ENCODE measurements at regions not wholly inside any gene's neighbourhood (a gene's known extent, or its start where the extent isn't known, plus 50 kb on each side); places are given as distances from the start of the nearest gene placed in this dataset.

DNA sequence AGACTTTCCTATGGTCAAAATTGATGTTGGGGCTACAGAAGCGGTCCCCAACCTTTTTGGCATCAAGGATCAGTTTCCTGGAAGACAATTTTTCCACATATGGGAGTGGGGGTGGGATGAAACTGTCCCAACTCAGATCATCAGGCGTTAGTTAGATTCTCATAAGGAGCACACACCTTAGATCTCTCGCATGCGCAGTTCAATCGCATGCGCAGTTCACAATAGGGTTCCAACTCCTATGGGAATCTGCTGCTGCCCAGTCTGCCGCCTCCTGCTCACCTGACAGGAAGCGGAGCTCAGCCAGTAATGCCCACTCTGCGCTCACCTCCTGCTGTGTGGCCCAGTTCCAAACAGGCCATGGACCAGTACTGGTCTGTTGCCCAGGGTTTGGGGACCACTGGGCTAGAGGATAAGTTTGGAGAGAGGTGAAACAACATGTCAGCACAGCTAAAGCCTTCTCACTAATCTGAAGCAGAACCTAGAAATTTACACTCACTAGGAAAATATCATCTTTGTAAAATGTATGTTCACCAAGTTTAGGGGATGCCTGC is 410.8 kb upstream of the ZNF804A start:
- H3K4me3 ChIP-seq (replicated peaks in 1 of 3; ENCODE audit: insufficient read depth in 1 of 3, low read depth in 1 of 3, low read length in 3 of 3) = no peak overlapping the region
- no peaks in the 10 kb centered on the region for H3K4me1 ChIP-seq (ENCODE audit: control insufficient read depth, extremely low read depth, insufficient read depth, low read length)
- H3K9ac ChIP-seq (replicated peaks; ENCODE audit: extremely low read depth, insufficient read depth, low read length) = no peak overlapping the region
- H3K79me2 ChIP-seq (ENCODE audit: control insufficient read depth, insufficient read depth, low read length) = no peaks in the 10 kb centered on the region
- H4K20me1 ChIP-seq (replicated peaks; ENCODE audit: control insufficient read depth, extremely low read depth, insufficient read depth, low read length) = no peaks in the 10 kb centered on the region
- H3K36me3 ChIP-seq (ENCODE audit: control insufficient read depth in 2 of 2, extremely low read depth in 1 of 2, insufficient read depth in 2 of 2, low read length in 2 of 2) = no peaks in the 10 kb centered on the region
- ChIA-PET CTCF (no interaction called here), POLR2A (no interaction called here)
- H3K9me3 ChIP-seq (replicated peaks; ENCODE audit: control insufficient read depth, insufficient read depth, low read length) = no peaks in the 10 kb centered on the region
- FAIRE-seq = no peak
- BruUV-seq (replicated peaks) = no TSS peak
- H3K27me3 ChIP-seq (ENCODE audit: control insufficient read depth in 2 of 2, insufficient read depth in 2 of 2, low read length in 2 of 2) = no peaks in the 10 kb centered on the region
- dilution Hi-C loops (cut with MboI; ENCODE audit: extremely low pct_ligation_motif_present, low sequenced_read_pairs) = no loop called here
- TF ChIP-seq JUN (IDR thresholded peaks at IDR 0.05; ENCODE audit: borderline replicate concordance, insufficient read depth, insufficient read length, low read depth) = no peak
- no peak for TF ChIP-seq EZH2 (IDR thresholded peaks at IDR 0.05; ENCODE audit: borderline replicate concordance, low read depth, low read length, severe bottlenecking)
- no peak for TF ChIP-seq MAX (IDR thresholded peaks at IDR 0.05; ENCODE audit: insufficient read depth, insufficient read length)
- no peak for TF ChIP-seq FOS (IDR thresholded peaks at IDR 0.05; ENCODE audit: borderline replicate concordance, insufficient read depth, low read length)
- TF ChIP-seq GATA2 (IDR thresholded peaks at IDR 0.05; ENCODE audit: insufficient read depth, insufficient read length, low read depth, low read length) = no peak
- no peak for TF ChIP-seq POLR2AphosphoS5 (IDR thresholded peaks at IDR 0.05; ENCODE audit: insufficient read depth, low read depth, low read length)
- no peak for TF ChIP-seq MYC (IDR thresholded peaks at IDR 0.05; ENCODE audit: low read depth, low read length)
- no peak for TF ChIP-seq POLR2A (IDR thresholded peaks at IDR 0.05; ENCODE audit: low read depth, low read length)
- TF ChIP-seq CTCF (IDR thresholded peaks at IDR 0.05; ENCODE audit: extremely low read depth in 1 of 2, insufficient read depth in 1 of 2, low read depth in 1 of 2, low read length in 2 of 2) = no peak
- H3K9me1 ChIP-seq (replicated peaks; ENCODE audit: control insufficient read depth, extremely low read depth, insufficient read depth, low read length) = no peaks in the 10 kb centered on the region
- H2AFZ ChIP-seq (ENCODE audit: low read depth, low read length) = no peak overlapping the region
- H3K27ac ChIP-seq (ENCODE audit: insufficient read depth, low read depth, low read length) = no peak overlapping the region
- H3K4me2 ChIP-seq (ENCODE audit: insufficient read depth, low read length) = no peak overlapping the region
- DNase-seq (ENCODE audit: low read depth, low spot score) = no peak
- intact Hi-C loops (cut with micrococcal nuclease) = no loop called here

All from endothelial cell of umbilical vein (primary cell).